GM12892 (cell line): ENCODE measurements at regions not wholly inside any gene's neighbourhood (a gene's known extent, or its start where the extent isn't known, plus 50 kb on each side); places are given as distances from the start of the nearest gene placed in this dataset.

ENCODE experiments used
- DNase-seq: peaks from one replicate; pipeline ENCODE4 v3.0.0; 2011; ENCODE audit not compliant: insufficient read length
- FAIRE-seq: peaks from 2 replicates; lab custom pipeline; 2011; peaks lifted over from hg19 to GRCh38; lab: Jason Lieb, UNC
- POLR2A ChIP-seq: IDR thresholded peaks from 2 replicates; pipeline ENCODE4 v1.6.1; 2011; ENCODE audit warnings: low read depth, low read length, control low read depth
- POLR2AphosphoS5 ChIP-seq: IDR thresholded peaks from 2 replicates; pipeline ENCODE4 v1.6.1; 2011; ENCODE audit warnings: low read depth, low read length, control low read depth
- TAF1 ChIP-seq: IDR thresholded peaks from 2 replicates; pipeline ENCODE4 v1.6.1; 2011; ENCODE audit warnings: low read depth, mild to moderate bottlenecking, control low read depth, low read length, borderline replicate concordance

DNA sequence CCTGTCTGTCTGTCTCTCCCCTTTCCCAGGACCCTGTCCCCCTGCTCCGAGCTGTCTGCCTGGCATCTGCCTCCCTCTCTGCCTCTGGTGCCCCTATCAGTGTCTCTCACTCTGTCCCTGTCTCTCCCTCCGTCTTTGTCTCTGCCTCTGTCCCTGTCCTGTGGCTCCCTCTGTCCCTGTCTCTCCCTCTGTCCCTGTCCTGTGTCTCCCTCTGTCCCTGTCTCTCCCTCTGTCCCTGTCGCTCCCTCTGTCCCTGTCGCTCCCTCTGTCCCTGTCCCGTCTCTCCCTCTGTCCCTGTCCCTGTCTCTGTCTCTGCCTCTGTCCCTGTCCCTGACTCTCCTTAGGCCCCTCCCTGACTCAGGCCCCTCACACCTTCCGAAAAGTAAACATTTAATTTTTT lies 75.0 kb upstream of the PAX2 start:
- FAIRE-seq, result no peak
- DNase-seq, result no peak
- TF ChIP-seq POLR2A (no peak), POLR2AphosphoS5 (no peak), TAF1 (no peak)

DNA sequence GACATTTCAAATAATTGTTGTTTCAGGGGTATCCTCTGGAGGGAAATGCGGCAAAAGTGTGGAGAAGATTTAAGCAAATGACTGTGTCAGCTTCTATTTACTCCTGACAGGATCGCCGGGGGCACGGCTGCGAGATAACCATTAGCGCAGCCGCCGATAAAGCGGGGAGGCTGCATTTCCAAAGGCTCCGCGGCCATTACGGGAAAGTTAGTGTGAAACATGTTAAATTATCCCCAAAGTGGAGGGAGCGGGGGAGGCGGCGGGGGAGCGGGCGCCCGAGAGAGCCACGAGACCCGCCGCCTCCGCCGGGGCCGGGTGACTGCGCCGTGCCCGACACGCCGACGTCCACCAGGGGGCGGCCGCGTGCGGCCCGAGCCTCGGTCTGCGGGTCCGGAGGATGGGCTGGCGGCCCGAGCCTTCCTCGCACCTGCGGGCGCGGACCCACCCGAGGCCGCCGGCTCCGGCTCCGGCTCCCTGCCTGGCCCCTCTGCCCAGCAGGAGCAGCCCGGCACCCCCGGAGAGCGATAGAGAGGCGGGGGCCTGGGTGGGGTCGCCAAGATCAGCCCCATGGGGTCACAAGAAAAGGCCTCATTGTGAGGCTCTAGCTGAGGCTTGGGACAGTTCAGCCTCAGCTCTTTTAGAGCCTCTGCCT lies 74.4 kb upstream of the PAX2 start:
- DNase-seq (peak; percentile 84), FAIRE-seq (peak; percentile 81)
- no peak for TF ChIP-seq POLR2A
- no peak for TF ChIP-seq POLR2AphosphoS5
- no peak for TF ChIP-seq TAF1

DNA sequence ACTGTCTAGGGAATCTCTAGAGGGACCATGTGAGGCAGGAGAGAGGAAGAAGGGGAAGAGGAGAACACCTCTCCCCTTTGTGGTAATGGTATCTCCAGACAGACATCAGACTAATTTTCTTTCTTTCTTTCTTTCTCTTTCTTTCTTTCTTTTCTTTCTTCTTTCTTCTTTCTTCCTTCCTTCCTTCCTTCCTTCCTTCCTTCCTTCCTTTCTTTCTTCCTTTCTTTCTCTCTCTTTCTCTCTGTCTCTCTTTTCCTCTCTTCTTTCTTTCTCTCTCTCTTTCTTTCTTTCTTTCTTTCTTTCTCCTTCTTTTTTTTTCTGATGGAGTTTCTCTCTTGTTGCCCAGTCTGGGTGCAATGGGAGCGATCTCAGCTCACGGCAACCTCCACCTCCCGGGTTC lies 73.2 kb upstream of the PAX2 start:
- TF ChIP-seq POLR2A (no peak), POLR2AphosphoS5 (no peak), TAF1 (no peak)
- no peak for DNase-seq
- FAIRE-seq, result no peak

DNA sequence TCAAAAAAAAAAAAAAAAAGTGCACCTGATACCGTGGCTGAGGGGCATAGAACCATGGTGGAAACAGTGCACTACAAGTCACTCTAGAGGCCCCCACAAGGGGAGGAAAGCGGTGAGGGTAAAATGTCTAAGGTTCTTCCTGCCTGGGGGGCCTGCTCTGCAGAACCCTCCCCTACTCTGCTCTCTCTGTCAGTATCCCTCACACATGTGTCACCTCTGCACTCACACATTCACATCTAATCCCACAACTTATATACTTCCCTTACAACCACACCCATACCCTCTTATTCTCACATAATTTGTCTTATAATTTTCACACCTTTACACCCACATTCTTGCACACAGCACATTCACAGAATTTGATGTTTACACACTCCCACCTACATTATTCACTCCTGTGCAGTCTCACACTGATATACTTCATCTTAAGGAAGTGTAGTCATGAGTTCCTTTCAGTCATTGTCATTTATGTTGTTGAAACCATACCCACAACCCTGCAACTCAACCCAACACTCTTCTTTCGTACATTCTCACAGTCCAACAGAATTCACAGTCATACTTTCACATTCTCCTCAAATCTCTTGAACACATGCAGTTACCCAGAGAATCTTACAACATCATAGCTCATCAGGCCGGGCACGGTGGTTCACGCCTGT lies 68.0 kb upstream of the PAX2 start:
- DNase-seq (no peak), FAIRE-seq (no peak)
- TF ChIP-seq POLR2A, result no peak
- no peak for TF ChIP-seq POLR2AphosphoS5
- no peak for TF ChIP-seq TAF1

- FAIRE-seq (no peak), DNase-seq (no peak)
- no peak for TF ChIP-seq POLR2A
- TF ChIP-seq POLR2AphosphoS5, result no peak
- no peak for TF ChIP-seq TAF1
These were observed 66.1 kb upstream of the PAX2 start for GRCh38 chr10:100679327-100679726.

DNA sequence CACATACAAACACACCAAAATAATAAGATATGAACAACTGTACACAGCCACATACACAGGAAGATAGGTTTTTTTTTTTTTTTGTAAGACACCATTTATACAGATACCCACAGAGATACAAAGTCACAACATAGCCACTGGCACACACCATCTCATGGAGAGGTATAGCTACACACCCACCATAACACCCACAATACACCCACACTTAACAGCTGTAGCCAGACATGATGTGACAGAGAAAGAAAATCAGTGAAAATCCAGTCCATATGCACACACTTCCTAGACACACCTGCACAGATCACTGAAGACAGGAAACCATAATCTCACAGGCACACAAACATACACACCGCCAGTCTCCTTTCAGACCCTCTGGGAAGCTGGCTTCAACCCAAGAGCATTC lies 62.4 kb upstream of the PAX2 start:
- FAIRE-seq, result no peak
- no peak for DNase-seq
- TF ChIP-seq POLR2AphosphoS5 (no peak), TAF1 (no peak), POLR2A (no peak)

DNA sequence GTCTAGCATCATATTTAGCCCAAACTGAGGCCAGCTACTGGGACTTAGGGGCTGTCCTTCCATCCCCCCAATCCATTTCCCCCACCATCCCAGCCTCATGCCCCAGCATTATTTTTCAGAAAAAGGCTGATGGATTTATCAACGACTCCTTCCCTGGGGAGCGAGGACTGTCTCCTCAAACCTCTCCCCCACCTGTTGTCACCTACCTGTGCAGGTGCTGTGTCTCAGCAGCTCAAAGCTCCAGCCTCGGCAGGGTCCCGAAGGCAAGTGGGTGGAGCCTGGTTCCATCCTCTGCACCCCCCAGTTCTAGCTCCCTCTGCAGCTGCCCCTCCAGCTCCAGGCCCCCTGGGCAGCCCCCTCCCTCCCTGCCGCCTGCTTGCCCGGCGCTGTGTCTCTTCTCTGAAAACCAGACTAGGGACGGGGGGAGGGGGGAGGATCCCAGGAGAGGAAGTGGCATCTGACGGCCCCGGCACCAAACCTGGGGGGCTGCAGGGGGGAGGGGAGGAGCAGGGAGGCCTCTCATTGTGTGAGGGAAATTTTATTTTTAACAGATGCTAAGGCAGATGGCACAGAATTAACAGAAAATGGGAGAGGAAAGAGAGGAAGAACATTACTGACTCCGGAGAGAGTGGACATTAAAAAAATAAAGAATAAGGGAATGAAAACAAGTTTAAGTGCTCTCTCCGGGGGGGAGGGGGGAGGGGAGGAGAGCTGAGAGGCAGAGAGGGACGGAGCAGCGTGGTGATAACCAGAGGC lies 61.7 kb upstream of the PAX2 start:
- FAIRE-seq, result no peak
- no peak for DNase-seq
- no peak for TF ChIP-seq POLR2A
- no peak for TF ChIP-seq POLR2AphosphoS5
- TF ChIP-seq TAF1, result no peak

DNA sequence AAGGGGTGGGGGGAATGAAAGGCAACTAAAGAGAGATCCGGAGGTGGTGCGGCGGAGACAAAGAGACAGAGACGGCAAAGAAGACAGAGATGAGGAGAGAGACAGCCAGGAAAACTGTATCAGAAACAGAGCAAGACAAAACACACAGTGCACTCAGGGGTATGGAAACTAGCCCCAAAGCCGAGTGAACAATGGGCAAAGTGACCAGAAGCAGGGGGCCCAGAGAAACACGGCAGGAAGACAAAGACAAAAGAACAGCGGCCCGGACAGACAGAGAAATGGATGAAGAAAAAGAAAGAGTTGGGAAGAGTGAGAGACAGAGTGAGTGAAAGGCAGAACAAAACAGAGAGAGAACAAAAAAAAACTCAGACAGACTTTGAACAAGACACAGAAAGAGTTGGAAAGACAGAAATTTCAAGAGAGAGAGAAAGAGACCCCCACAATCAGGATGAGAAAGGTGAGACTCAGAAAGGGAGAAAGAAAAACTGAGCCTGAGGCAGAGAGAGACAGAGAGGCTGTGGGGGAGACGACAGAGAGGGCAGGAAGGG lies 60.6 kb upstream of the PAX2 start:
- TF ChIP-seq POLR2A, result no peak
- no peak for TF ChIP-seq TAF1
- TF ChIP-seq POLR2AphosphoS5, result no peak
- no peak for DNase-seq
- no peak for FAIRE-seq

- DNase-seq (no peak), FAIRE-seq (no peak)
- TF ChIP-seq TAF1 (no peak), POLR2A (no peak), POLR2AphosphoS5 (no peak)
These were observed 60.1 kb upstream of the PAX2 start for GRCh38 chr10:100685331-100685730.

- TF ChIP-seq POLR2AphosphoS5, result no peak
- TF ChIP-seq TAF1, result no peak
- TF ChIP-seq POLR2A, result no peak
- no peak for FAIRE-seq
- DNase-seq, result no peak
These were observed 58.0 kb upstream of the PAX2 start for GRCh38 chr10:100687143-100688003.

GRCh38 chr10:100688201-100688600 lies 57.2 kb upstream of the PAX2 start:
- no peak for FAIRE-seq

More at GRCh38 chr10:100688201-100688600, 57.2 kb upstream of the PAX2 start:
- no peak for DNase-seq
- TF ChIP-seq POLR2AphosphoS5, result no peak
- no peak for TF ChIP-seq TAF1
- no peak for TF ChIP-seq POLR2A
